GM18868 (cell line): ENCODE measurements at regions not wholly inside any gene's neighbourhood (a gene's known extent, or its start where the extent isn't known, plus 50 kb on each side); places are given as distances from the start of the nearest gene placed in this dataset.
"Not testable (repeated sequence)": the region's sequence is repeated elsewhere in the genome, so short reads cannot be mapped to it uniquely, and the experiment has no call there.

Experiments used
- ATAC-seq: cut with Tn5 transposase; IDR thresholded peaks from one replicate; pipeline ENCODE4 v1.9.1; 2021; ENCODE audit warnings: mild to moderate bottlenecking, moderate library complexity; ENCODE audit not compliant: unreplicated experiment

DNA sequence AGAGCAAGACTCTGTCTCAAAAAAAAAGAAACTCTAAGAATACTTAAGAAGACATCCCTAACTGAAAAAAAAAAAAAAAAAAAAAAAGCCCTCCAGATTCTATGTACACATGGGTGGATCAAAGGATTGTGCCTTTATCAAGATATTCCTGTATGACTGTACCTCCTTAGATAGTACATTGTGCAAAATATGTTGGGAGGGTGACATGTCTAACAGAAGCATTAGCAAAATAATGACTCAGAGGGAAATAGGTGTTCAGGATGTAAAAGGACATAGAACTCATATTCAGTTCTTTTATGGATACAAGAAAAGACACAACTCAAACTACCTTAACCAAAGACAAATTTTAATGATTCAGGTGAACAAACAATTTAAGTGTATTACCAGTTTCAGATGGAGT, 269.8 kb upstream of the KAZN start:
- ATAC-seq: no peak

GRCh38 chr1:14332158-14332557, 266.3 kb upstream of the KAZN start:
- no peak for ATAC-seq

GRCh38 chr1:14334336-14335176, 263.9 kb upstream of the KAZN start:
- ATAC-seq: no peak

- ATAC-seq: no peak
These were observed 260.0 kb upstream of the KAZN start for GRCh38 chr1:14338509-14338908.

GRCh38 chr1:14339288-14339687, 259.2 kb upstream of the KAZN start:
- ATAC-seq: no peak

DNA sequence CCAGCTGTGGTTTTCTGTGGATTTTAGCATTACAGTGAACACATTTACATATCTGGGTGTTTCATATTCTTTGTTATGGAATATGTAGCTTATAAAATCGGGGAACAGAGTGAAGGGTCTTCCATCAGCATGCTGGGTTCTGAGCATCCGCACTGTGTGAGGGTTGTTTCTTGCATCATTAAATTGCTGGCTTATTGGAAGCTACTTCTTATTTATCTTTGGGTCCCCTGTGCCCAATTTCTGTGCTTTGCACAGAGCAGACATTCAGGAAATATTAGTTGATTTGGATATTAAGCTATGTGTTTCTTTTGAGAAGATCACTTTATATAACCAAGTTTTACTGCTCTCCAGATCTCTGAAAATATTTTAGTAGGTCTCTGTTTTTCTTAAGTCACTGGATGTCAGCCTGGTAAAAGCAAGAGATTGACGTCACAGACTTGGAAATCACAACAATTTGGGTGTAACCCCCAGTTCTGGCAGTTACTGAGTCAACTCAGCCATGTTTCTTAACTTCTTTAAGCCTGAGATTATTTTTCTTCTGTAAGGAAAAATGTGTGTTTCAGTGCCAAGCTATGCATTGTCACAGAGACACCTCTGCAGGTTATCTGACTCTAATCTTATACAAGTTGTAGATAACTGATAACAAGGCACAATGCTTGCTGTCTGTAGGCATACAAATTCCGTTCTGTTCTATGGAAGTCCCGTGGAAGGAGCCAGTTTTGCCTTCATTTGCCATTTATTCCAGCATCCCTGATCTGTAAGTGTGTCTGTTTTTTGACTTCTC, 258.3 kb upstream of the KAZN start:
- no peak for ATAC-seq

GRCh38 chr1:14341147-14341546, 257.3 kb upstream of the KAZN start:
- no peak for ATAC-seq

DNA sequence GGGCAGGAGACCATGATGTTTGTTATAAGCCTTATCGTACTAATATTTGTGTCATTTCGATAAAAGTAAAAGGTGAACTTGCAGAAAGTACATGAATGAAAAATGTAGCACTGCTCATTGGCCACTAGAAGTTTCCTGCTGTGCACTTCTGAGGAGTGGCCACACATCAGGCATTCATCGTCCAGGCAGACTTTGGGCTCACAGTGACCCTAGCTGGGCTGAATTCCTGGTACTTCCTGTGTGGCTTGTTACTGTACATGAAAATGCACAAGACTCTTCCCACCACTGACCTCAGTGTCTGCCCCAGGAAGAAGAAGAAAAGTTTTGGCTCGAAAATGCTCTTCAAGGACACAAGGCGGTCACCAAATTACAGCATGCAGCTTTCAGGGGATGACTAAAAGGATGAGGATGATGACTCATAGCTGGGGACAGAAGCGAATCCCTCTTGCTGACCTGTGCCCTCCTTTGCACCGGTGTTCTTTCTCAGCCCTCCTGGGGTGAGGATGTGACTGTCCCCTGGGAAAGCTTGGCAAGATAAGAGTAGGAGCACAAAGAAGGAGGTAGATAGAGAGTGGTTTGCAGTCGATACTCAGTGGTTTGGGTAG, 252.4 kb upstream of the KAZN start:
- no peak for ATAC-seq

DNA sequence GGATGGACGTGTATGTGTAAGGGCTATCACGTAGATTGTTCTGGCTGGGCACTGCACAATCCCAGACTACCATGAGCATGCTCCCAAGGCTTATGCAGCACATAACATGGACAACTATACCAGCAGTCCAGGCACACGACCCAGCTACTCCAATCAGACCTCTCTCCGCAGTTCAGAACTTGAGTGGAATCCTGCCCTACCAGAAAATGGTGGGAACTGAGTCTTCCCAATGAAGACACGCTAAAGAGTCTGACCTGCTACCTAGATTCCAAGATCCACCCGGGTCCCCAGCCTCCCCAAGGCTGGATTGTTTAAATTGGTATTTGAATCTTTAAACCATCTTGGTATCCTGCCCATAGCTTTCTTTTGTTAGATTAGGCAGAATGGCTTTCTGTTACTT, 251.3 kb upstream of the KAZN start:
- no peak for ATAC-seq

DNA sequence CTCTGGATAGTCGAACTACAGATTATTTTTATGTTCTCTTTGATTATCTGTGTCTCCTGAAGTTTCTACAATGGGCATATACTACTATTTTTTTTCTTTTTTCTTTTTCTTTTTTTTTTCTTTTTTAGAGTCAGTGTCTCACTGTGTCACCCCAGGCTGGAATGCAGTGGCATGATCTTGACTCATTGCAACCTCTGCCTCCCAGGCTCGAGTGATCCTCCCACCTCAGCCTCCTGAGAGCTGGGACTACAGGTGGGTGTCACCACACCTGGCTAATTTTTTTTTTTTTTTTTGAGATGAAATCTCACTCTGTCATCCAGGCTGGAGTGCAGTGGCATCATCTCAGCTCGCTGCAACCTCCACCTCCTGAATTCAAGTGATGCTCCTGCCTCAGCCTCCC, 250.7 kb upstream of the KAZN start:
- ATAC-seq: no peak

- no peak for ATAC-seq
These were observed 248.3 kb upstream of the KAZN start for GRCh38 chr1:14350197-14350596.

GRCh38 chr1:14352897-14353296, 245.6 kb upstream of the KAZN start:
- ATAC-seq: no peak

DNA sequence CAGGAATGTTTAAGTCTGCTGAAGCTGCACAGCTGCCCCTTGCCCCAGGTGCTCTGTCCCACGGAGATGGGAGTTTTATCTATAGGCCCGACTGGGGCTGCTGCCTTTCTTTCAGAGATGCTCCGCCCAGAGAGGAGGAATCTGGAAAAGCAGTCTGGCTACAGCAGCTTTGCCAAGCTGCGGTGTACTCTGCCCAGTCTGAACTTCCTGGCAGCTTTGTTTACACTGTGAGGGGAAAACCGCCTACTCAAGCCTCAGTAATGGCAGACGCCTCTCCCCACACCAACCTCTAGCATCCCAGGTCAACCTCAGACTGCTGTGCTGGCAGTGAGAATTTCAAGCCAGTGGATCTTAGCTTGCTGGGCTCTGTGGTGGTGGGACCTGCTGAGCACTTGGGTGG, 237.5 kb upstream of the KAZN start:
- ATAC-seq: not testable (repeated sequence)

GRCh38 chr1:14362331-14362730, 236.2 kb upstream of the KAZN start:
- no peak for ATAC-seq

DNA sequence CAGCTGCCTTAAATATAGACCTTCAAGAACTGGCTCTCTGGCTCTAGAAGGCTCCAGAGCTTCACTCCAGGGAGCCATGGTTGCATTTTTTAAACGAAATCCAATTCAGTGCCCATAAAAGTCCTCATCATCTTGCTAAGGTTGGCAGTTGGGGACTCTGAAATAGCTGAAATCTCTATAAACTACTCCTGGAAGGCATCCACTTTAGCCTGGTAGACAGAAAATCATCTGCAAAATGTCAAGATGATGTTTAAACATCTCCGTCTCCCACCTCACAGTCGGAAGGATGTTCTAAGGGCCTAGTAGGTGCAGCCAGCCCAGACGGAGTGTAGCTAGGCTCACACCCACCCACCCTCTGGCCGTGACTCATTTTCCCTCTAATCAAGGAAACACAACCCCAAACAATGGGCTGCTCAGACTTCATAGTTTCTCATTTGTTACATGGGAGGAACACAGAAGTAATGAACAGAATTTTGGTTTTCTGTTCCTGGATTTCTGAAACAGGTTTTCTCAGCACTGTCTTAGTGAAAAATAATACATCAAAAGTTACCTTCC, 235.4 kb upstream of the KAZN start:
- ATAC-seq: no peak

- ATAC-seq: no peak
These were observed 234.6 kb upstream of the KAZN start for GRCh38 chr1:14363707-14364413.

- no peak for ATAC-seq
These were observed 233.0 kb upstream of the KAZN start for GRCh38 chr1:14365301-14365988.

- ATAC-seq: no peak
These were observed 232.1 kb upstream of the KAZN start for GRCh38 chr1:14366091-14367018.

- ATAC-seq: no peak
These were observed 231.0 kb upstream of the KAZN start for GRCh38 chr1:14367451-14367850.
